Endothelial cell of umbilical vein (primary cell): ENCODE measurements at regions not wholly inside any gene's neighbourhood (a gene's known extent, or its start where the extent isn't known, plus 50 kb on each side); places are given as distances from the start of the nearest gene placed in this dataset.

Experiments used
- CTCF ChIP-seq, 2 donors: IDR thresholded peaks; 1 replicate in 1 of 2; 2 replicates in 1 of 2; pipeline ENCODE4 v1.5.1; 2011; ENCODE audit warnings: low read length in 2 of 2, mild to moderate bottlenecking in 2 of 2, moderate library complexity in 2 of 2, control low read depth in 1 of 2, inconsistent platforms in 1 of 2, low read depth in 1 of 2; ENCODE audit not compliant: insufficient read depth in 1 of 2; ENCODE audit errors: extremely low read depth in 1 of 2
- FOS ChIP-seq: IDR thresholded peaks from 2 replicates; pipeline ENCODE4 v1.6.1; 2011; ENCODE audit warnings: mild to moderate bottlenecking, low read length, moderate library complexity, borderline replicate concordance; ENCODE audit not compliant: insufficient read depth
- POLR2A ChIP-seq: IDR thresholded peaks from 2 replicates; pipeline ENCODE4 v1.6.1; 2012; ENCODE audit warnings: low read depth, mild to moderate bottlenecking, control low read depth, low read length
- POLR2AphosphoS5 ChIP-seq: IDR thresholded peaks from 2 replicates; pipeline ENCODE4 v1.6.1; 2012; ENCODE audit warnings: low read depth, mild to moderate bottlenecking, control low read depth, low read length, moderate library complexity; ENCODE audit not compliant: insufficient read depth

- TF ChIP-seq POLR2A (no peak), POLR2AphosphoS5 (no peak), CTCF (IDR thresholded peaks at IDR 0.05; ENCODE audit: extremely low read depth in 1 of 2, insufficient read depth in 1 of 2, low read depth in 1 of 2, low read length in 2 of 2) (no peak), FOS (no peak)
These were observed 139.6 kb upstream of the DCC start for GRCh38 chr18:52200406-52200805.
